ENCODE measurements at regions not wholly inside any gene's neighbourhood (a gene's known extent, or its start where the extent isn't known, plus 50 kb on each side); places are given as distances from the start of the nearest gene placed in this dataset.

DNA sequence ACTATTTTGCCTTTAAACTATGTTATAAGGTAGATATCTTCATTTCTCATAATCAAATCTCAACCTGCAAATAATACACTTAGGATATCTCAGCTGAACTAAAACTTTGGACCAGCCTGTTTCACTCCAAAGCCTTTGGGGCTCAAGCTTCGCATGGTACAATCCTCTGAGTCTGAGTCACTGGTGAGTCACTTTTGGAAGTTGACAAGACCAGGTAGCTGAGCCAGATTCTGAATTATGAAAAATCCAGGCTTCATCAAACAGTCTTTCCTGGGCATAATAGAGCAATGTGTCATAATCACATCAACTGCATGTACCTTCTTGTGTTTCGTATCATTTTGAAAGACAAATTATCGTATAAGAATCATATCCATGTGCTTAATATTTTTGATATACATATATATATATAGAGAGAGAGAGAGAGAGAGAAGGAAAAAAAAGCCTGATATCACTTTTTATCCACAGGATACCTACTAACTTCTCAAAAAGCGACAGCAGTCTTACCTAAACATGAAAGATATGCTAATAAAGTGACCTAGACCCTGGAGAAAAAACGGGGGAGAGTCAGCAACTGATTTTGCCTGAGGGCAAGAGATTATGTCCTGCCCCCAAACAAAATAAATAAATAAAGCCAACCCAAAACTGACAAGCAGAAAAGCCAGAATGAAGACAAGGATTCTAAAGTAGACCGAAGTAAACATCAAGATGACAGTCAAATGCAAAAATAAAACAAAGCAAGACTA is 263.9 kb upstream of the TGFBR2 start:
- TF ChIP-seq EZH2 (IDR thresholded peaks at IDR 0.05) (no peak), POLR2AphosphoS5 (IDR thresholded peaks at IDR 0.05; ENCODE audit: borderline replicate concordance, low read depth, low read length) (no peak)
